Cardiac muscle cell (in vitro differentiated cells and primary cell): ENCODE measurements at regions not wholly inside any gene's neighbourhood (a gene's known extent, or its start where the extent isn't known, plus 50 kb on each side); places are given as distances from the start of the nearest gene placed in this dataset.

Experiments
- DNase-seq, 2 donors: peaks; one replicate each; pipeline versions ENCODE4 v3.0.0 to v3.0.0-alpha.2; 2010 to 2017; ENCODE audit warnings: low read depth in 1 of 2, low spot score in 1 of 2
- H3K27ac ChIP-seq: fragments of 200-600 bp; sonication (generic); 2 replicates; pipeline ENCODE4 v1.5.1; 2016
- H3K27me3 ChIP-seq: fragments of 200-600 bp; sonication (generic); 2 replicates; pipeline ENCODE4 v1.6.0; 2016; ENCODE audit warnings: control low read depth
- H3K36me3 ChIP-seq: fragments of 200-600 bp; sonication (generic); 2 replicates; pipeline ENCODE4 v1.5.1; 2016; ENCODE audit warnings: control low read depth
- H3K4me1 ChIP-seq: fragments of 200-600 bp; sonication (generic); 2 replicates; pipeline ENCODE4 v1.8.1; 2017; ENCODE audit warnings: low read depth, mild to moderate bottlenecking, mixed run types
- H3K4me3 ChIP-seq: fragments of 200-600 bp; sonication (generic); 2 replicates; pipeline ENCODE4 v1.5.1; 2016; ENCODE audit warnings: mild to moderate bottlenecking
- H3K9me3 ChIP-seq: fragments of 200-600 bp; sonication (generic); 2 replicates; pipeline ENCODE4 v1.5.1; 2017; ENCODE audit warnings: low read depth, mild to moderate bottlenecking, control low read depth
- TF ChIP-seq, protein P1 (sequence below): IDR thresholded peaks from 2 replicates; pipeline ENCODE4 v1.5.1; 2012; ENCODE audit warnings: low read depth, mild to moderate bottlenecking, low read length

DNA sequence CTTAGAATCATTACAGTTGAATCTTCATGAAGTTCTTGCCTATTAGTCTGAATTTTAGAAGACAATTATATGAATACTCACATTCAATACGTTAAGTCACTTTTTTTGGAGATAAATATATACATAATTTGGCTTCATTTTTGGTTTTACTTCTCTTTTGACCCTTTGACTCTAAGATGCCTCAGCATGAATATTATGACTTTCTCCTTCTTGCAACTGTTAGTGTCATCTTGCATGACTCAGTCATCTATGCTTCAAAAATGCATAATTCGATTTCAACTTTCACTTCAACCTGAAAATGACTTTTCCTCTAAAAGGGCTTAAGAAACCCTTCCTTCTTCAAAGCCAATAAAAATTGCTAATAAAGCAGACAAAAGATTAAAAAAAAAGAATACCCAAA, 1427.5 kb downstream of the ADGRL3 start:
- no peaks in the 10 kb centered on the region for H3K27me3 ChIP-seq
- no peaks in the 10 kb centered on the region for H3K4me1 ChIP-seq
- H3K9me3 ChIP-seq: no peaks in the 10 kb centered on the region
- H3K27ac ChIP-seq: no peak overlapping the region
- DNase-seq: no peak
- TF ChIP-seq, protein P1, sequence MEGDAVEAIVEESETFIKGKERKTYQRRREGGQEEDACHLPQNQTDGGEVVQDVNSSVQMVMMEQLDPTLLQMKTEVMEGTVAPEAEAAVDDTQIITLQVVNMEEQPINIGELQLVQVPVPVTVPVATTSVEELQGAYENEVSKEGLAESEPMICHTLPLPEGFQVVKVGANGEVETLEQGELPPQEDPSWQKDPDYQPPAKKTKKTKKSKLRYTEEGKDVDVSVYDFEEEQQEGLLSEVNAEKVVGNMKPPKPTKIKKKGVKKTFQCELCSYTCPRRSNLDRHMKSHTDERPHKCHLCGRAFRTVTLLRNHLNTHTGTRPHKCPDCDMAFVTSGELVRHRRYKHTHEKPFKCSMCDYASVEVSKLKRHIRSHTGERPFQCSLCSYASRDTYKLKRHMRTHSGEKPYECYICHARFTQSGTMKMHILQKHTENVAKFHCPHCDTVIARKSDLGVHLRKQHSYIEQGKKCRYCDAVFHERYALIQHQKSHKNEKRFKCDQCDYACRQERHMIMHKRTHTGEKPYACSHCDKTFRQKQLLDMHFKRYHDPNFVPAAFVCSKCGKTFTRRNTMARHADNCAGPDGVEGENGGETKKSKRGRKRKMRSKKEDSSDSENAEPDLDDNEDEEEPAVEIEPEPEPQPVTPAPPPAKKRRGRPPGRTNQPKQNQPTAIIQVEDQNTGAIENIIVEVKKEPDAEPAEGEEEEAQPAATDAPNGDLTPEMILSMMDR: no peak
- H3K36me3 ChIP-seq: no peaks in the 10 kb centered on the region
- no peak overlapping the region for H3K4me3 ChIP-seq

DNA sequence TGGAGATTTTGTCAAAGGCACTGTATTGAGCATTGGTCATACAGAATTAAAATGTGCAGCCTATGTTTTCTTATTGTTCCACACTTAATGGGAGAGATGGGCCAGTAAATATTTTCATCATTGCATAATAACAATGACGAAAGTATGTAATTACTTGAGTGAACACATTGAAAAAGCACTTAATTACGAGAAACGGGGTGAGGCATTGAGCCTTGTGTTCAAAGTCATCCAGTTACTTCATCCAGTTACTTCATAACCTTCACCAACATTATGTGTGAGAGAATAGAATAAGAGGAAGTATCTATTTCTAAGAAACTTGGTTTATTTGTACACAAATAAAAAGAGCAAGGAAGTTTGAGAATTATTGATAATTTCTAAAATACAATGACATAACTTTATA, 1427.0 kb downstream of the ADGRL3 start:
- TF ChIP-seq, protein P1: no peak
- DNase-seq: no peak
- Histone ChIP-seq H3K27me3 (no peaks in the 10 kb centered on the region), H3K4me3 (no peak overlapping the region), H3K9me3 (no peaks in the 10 kb centered on the region), H3K4me1 (no peaks in the 10 kb centered on the region), H3K36me3 (no peaks in the 10 kb centered on the region), H3K27ac (no peak overlapping the region)

DNA sequence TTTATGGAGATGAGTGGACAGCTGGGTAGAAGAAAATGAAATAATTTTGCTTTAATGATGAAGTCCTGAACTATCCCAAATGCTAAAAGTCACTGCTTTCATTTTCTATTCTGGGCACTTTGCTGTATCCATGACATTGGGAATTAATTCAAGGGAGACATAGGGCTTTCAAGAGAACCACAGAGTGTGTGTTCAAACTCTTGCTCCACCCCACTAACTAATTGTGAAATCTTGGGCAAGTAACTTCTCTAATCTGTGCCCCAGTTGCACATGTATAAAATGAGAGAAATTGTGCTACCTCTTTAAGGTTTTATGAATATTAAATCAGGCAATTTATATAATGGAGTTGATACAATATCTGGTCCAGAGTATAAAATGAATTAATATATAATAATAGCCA, 1422.0 kb downstream of the ADGRL3 start:
- no peak overlapping the region for H3K27ac ChIP-seq
- H3K27me3 ChIP-seq: no peaks in the 10 kb centered on the region
- no peaks in the 10 kb centered on the region for H3K4me1 ChIP-seq
- no peak for DNase-seq
- no peaks in the 10 kb centered on the region for H3K36me3 ChIP-seq
- H3K4me3 ChIP-seq: no peak overlapping the region
- TF ChIP-seq, protein P1: no peak
- no peaks in the 10 kb centered on the region for H3K9me3 ChIP-seq

DNA sequence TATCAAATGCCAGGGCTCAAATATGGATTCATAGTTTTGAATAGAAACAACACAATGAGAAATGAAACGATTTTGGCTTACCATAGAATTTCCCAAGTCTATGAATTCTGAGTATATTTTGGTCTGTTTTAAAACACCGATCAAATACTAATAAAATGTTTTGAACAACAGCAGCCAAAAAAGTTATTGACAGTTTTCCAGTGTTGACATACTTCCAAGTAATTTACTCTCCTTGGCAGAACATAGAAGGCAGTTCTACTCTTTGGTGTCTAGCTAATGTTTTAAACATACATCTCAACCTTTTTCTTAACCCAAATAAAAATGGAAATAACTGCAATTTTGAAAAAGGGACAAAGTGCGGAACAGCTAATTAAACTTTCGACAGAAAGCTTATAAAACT, 1419.8 kb downstream of the ADGRL3 start:
- TF ChIP-seq, protein P1: no peak
- H3K36me3 ChIP-seq: no peaks in the 10 kb centered on the region
- no peak for DNase-seq
- no peaks in the 10 kb centered on the region for H3K9me3 ChIP-seq
- no peaks in the 10 kb centered on the region for H3K27me3 ChIP-seq
- no peaks in the 10 kb centered on the region for H3K4me1 ChIP-seq
- no peak overlapping the region for H3K4me3 ChIP-seq
- H3K27ac ChIP-seq: no peak overlapping the region

- no peaks in the 10 kb centered on the region for H3K4me1 ChIP-seq
- H3K36me3 ChIP-seq: no peaks in the 10 kb centered on the region
- H3K9me3 ChIP-seq: no peaks in the 10 kb centered on the region
- TF ChIP-seq, protein P1: no peak
- no peak for DNase-seq
- H3K27ac ChIP-seq: no peak overlapping the region
- H3K4me3 ChIP-seq: no peak overlapping the region
- H3K27me3 ChIP-seq: no peaks in the 10 kb centered on the region
Observed at GRCh38 chr4:62618042-62618441, 1417.9 kb downstream of the ADGRL3 start.

DNA sequence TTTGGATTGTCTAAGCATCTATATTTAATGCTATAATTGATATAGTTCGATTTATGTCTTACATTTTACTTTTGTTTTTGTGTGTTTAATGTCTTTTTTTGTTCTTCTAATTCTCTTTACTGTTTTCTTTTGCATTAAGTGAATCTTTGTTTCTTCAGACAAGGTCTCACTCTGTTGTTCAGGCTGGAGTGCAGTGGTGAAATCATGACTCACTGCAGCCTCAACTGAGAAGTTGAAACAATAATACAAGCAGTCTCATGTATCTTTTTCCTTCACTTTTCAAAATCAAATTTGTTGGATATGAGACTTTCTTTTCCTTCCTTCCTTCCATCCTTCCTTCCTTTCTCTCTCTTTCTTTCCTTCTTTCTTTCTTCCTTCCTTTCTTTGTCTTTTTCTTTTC, 1401.6 kb downstream of the ADGRL3 start:
- TF ChIP-seq, protein P1: no peak
- Histone ChIP-seq H3K27ac (no peak overlapping the region), H3K36me3 (no peaks in the 10 kb centered on the region), H3K4me1 (no peaks in the 10 kb centered on the region), H3K27me3 (no peaks in the 10 kb centered on the region), H3K4me3 (no peak overlapping the region), H3K9me3 (no peaks in the 10 kb centered on the region)
- no peak for DNase-seq
